Esophagus squamous epithelium (tissue), 4 donors: ENCODE measurements at regions not wholly inside any gene's neighbourhood (a gene's known extent, or its start where the extent isn't known, plus 50 kb on each side); places are given as distances from the start of the nearest gene placed in this dataset.

Source experiments
- POLR2A ChIP-seq, 4 donors: fragments of 450-650 bp; IDR thresholded peaks; one replicate each; pipeline ENCODE4 v1.6.1; 2017; ENCODE audit warnings: antibody characterized with exemption in 4 of 4, mild to moderate bottlenecking in 4 of 4, moderate library complexity in 3 of 4
- TF ChIP-seq, protein P1 (sequence below), 6 experiments: fragments of 450-650 bp in 4 of 6; fragments of 200-600 bp in 2 of 6; sonication (generic) in 2 of 6; IDR thresholded peaks; one replicate each; pipeline ENCODE4 v1.5.1; 2016 to 2019; ENCODE audit warnings: antibody characterized with exemption in 6 of 6, mild to moderate bottlenecking in 4 of 6, moderate library complexity in 4 of 6

DNA sequence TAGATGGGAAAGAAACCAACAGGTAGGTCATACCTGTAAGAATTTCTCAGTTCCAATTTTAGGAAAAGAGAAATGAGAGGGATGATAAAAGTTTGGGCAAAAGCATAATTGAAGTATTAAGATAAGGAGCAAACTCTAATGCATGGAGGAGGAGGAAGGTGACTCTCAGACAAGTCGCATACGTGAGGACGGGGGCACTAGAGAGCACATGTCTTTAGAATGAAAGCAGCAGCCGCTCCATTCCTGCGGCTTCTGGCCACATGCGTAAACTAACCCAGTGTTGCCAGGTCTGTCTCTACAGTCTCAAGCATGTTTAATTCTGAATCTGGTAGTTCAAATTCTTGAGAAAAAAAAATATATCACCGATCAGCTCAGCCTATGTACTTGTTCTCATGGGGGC is 371.5 kb upstream of the SLC30A5 start:
- TF ChIP-seq, protein P1, sequence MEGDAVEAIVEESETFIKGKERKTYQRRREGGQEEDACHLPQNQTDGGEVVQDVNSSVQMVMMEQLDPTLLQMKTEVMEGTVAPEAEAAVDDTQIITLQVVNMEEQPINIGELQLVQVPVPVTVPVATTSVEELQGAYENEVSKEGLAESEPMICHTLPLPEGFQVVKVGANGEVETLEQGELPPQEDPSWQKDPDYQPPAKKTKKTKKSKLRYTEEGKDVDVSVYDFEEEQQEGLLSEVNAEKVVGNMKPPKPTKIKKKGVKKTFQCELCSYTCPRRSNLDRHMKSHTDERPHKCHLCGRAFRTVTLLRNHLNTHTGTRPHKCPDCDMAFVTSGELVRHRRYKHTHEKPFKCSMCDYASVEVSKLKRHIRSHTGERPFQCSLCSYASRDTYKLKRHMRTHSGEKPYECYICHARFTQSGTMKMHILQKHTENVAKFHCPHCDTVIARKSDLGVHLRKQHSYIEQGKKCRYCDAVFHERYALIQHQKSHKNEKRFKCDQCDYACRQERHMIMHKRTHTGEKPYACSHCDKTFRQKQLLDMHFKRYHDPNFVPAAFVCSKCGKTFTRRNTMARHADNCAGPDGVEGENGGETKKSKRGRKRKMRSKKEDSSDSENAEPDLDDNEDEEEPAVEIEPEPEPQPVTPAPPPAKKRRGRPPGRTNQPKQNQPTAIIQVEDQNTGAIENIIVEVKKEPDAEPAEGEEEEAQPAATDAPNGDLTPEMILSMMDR (IDR thresholded peaks at IDR 0.05), result no peak
- TF ChIP-seq POLR2A (IDR thresholded peaks at IDR 0.05), result no peak
